HepG2 (cell line): ENCODE measurements at regions not wholly inside any gene's neighbourhood (a gene's known extent, or its start where the extent isn't known, plus 50 kb on each side); places are given as distances from the start of the nearest gene placed in this dataset.

Experiments used
- ATAC-seq: fragments of 200-7000 bp; cut with Tn5 transposase; 3 replicates; pipeline ENCODE4 v1.9.1; 2020; ENCODE audit warnings: mild to moderate bottlenecking, moderate library complexity
- BruUV-seq: library from RNA; stranded (reverse); fragments of 400-500 nt; replicated peaks from 2 replicates; lab custom pipeline; 2021; lab: Mats Ljungman, UMichigan
- CTCF ChIA-PET: fragments of 300-600 bp; formaldehyde crosslinking; extraction: SDS; loops from one replicate; lab custom pipeline; 2021; ENCODE audit warnings: low total read pairs, inconsistent platforms, low intra/inter-chr PET ratio; lab: Yijun Ruan, JAX
- POLR2A ChIA-PET: fragments of 350-600 bp; sonication (Branson Sonifier 250); formaldehyde crosslinking; loops from one replicate; lab custom pipeline; 2020; ENCODE audit warnings: antibody characterized with exemption, inconsistent platforms; lab: Yijun Ruan, JAX
- DNase-seq: peaks from one replicate; pipeline ENCODE4 v3.0.0-alpha.2; 2015; ENCODE audit warnings: low spot score
- FAIRE-seq: peaks from 3 replicates; lab custom pipeline; 2011; peaks lifted over from hg19 to GRCh38; lab: Jason Lieb, UNC
- H2AFZ ChIP-seq: one replicate; pipeline ENCODE4 v1.6.1; 2011; ENCODE audit warnings: low read length, inconsistent platforms
- H3K27ac ChIP-seq: fragments of 300-600 bp; 3 replicates; pipeline ENCODE4 v1.8.0; 2011; ENCODE audit warnings: mixed run types, mild to moderate bottlenecking, mixed read lengths, low read length, inconsistent platforms; ENCODE audit not compliant: insufficient read depth; ENCODE audit errors: extremely low read length
- H3K27me3 ChIP-seq, 2 experiments: fragments of 200-600 bp in 1 of 2; 2 replicates in 1 of 2; 3 replicates in 1 of 2; pipeline versions ENCODE4 v1.6.0 to v1.8.0; 2011; ENCODE audit warnings: low read length in 2 of 2, mild to moderate bottlenecking in 2 of 2, moderate library complexity in 2 of 2, inconsistent platforms in 1 of 2; ENCODE audit not compliant: insufficient read depth in 2 of 2, control insufficient read depth in 1 of 2
- H3K36me3 ChIP-seq, 2 experiments: fragments of 200-600 bp in 1 of 2; replicated peaks in 1 of 2; 2 replicates in 1 of 2; 3 replicates in 1 of 2; pipeline versions ENCODE4 v1.5.1 to v1.8.0; 2011; ENCODE audit warnings: low read length in 2 of 2, inconsistent platforms in 1 of 2; ENCODE audit not compliant: insufficient read depth in 2 of 2, control insufficient read depth in 1 of 2
- H3K4me1 ChIP-seq: 2 replicates; pipeline ENCODE4 v1.5.1; 2012; ENCODE audit warnings: low read length, inconsistent platforms; ENCODE audit not compliant: insufficient read depth
- H3K4me2 ChIP-seq: 2 replicates; pipeline ENCODE4 v1.6.0; 2011; ENCODE audit warnings: low read depth, low read length, inconsistent platforms
- H3K4me3 ChIP-seq, 3 experiments: fragments of 200-600 bp in 1 of 3; sonication (generic), shearing (Covaris generic) in 1 of 3; replicated peaks in 1 of 3; 2 replicates each; pipeline ENCODE4 v1.5.1; 2011 to 2016; ENCODE audit warnings: low read length in 3 of 3, inconsistent platforms in 2 of 3, low read depth in 2 of 3, mild to moderate bottlenecking in 2 of 3, control low read depth in 1 of 3, mixed read lengths in 1 of 3; ENCODE audit not compliant: insufficient read depth in 1 of 3
- H3K79me2 ChIP-seq: one replicate; pipeline ENCODE4 v1.6.1; 2011; ENCODE audit warnings: low read length, inconsistent platforms; ENCODE audit not compliant: insufficient read depth
- H3K9ac ChIP-seq: 2 replicates; pipeline ENCODE4 v1.6.0; 2011; ENCODE audit warnings: mild to moderate bottlenecking, low read depth, low read length, inconsistent platforms; ENCODE audit not compliant: insufficient read depth
- H3K9me3 ChIP-seq: 2 replicates; pipeline ENCODE4 v1.5.1; 2012; ENCODE audit warnings: mild to moderate bottlenecking, low read length
- H4K20me1 ChIP-seq: 2 replicates; pipeline ENCODE4 v1.6.0; 2011; ENCODE audit warnings: inconsistent platforms, mild to moderate bottlenecking, low read length, moderate library complexity; ENCODE audit not compliant: insufficient read depth
- AHDC1 ChIP-seq: sonication (generic); formaldehyde crosslinking; IDR thresholded peaks from 2 replicates; pipeline ENCODE4 v1.5.1; 2020; ENCODE audit warnings: mild to moderate bottlenecking, missing genetic modification reagents, borderline replicate concordance
- BORCS8-MEF2B ChIP-seq: sonication (generic); formaldehyde crosslinking; IDR thresholded peaks from 2 replicates; pipeline ENCODE4 v1.8.0; 2022; ENCODE audit warnings: mild to moderate bottlenecking, missing genetic modification reagents
- CHCHD3 ChIP-seq: sonication (generic); formaldehyde crosslinking; IDR thresholded peaks from 2 replicates; pipeline ENCODE4 v1.8.0; 2022; ENCODE audit warnings: mild to moderate bottlenecking, missing genetic modification reagents, moderate library complexity
- GATA4 ChIP-seq: sonication (generic); IDR thresholded peaks from 2 replicates; pipeline ENCODE4 v1.6.1; 2016; ENCODE audit warnings: antibody characterized with exemption, low read depth, borderline replicate concordance
- HBP1 ChIP-seq: IDR thresholded peaks from 2 replicates; pipeline ENCODE4 v1.6.1; 2016; ENCODE audit warnings: low read depth, control low read depth
- NCOR1 ChIP-seq: fragments of 200-600 bp; sonication (generic); IDR thresholded peaks from 2 replicates; pipeline ENCODE4 v1.7.0; 2017; ENCODE audit warnings: antibody characterized with exemption, low read length, borderline replicate concordance
- NR2F6 ChIP-seq, 2 experiments: IDR thresholded peaks; 2 replicates each; pipeline ENCODE4 v1.6.1; 2016; ENCODE audit warnings: antibody characterized with exemption in 1 of 2, mild to moderate bottlenecking in 1 of 2
- RARA ChIP-seq: IDR thresholded peaks from 2 replicates; pipeline ENCODE4 v1.6.1; 2016; ENCODE audit warnings: missing genetic modification reagents, missing compliant biosample characterization
- RCOR2 ChIP-seq: IDR thresholded peaks from 2 replicates; pipeline ENCODE4 v1.6.1; 2016; ENCODE audit warnings: missing biosample characterization, missing genetic modification reagents
- WIZ ChIP-seq: sonication (generic); formaldehyde crosslinking; IDR thresholded peaks from 2 replicates; pipeline ENCODE4 v1.5.1; 2020; ENCODE audit warnings: mild to moderate bottlenecking, missing genetic modification reagents
- ZBED4 ChIP-seq: sonication (generic); formaldehyde crosslinking; IDR thresholded peaks from 2 replicates; pipeline ENCODE4 v1.4.0; 2020; ENCODE audit warnings: missing genetic modification reagents, borderline replicate concordance
- ZNF510 ChIP-seq: sonication (generic); formaldehyde crosslinking; IDR thresholded peaks from 2 replicates; pipeline ENCODE4 v1.4.0; 2020; ENCODE audit warnings: low read depth, mild to moderate bottlenecking, missing genetic modification reagents
- WGBS: methylation state at CpG from one replicate; pipeline ENCODE4 v1.1.6; 2017; ENCODE audit warnings: low lambda C conversion rate; 5-methylcytosine and 5-hydroxymethylcytosine counted together
- in situ Hi-C: cut with HindIII; loops from 2 replicates; pipeline ENCODE4 v1.10.0; 2017; ENCODE audit warnings: low pct_unique_long_range_greater_than_20kb; ENCODE audit not compliant: extremely low pct_ligation_motif_present
- intact Hi-C: fragments of 100-400 bp; cut with micrococcal nuclease; formaldehyde crosslinking; loops from one replicate; pipeline ENCODE4 v1.10.0; 2022; ENCODE audit not compliant: unreplicated experiment

GRCh38 chr4:24312261-24312913 is 272.0 kb downstream of the DHX15 start (continued):
- TF ChIP-seq AHDC1 (CRISPR knock-in tag): peak; percentile 53; the same call in 1 of the 2 replicates
- TF ChIP-seq RARA (CRISPR knock-in tag): peak; percentile 78

- ATAC-seq (no peak), DNase-seq (no peak), FAIRE-seq (no peak)
- Histone ChIP-seq H3K79me2 (no peaks in the 10 kb centered on the region), H4K20me1 (no peaks in the 10 kb centered on the region), H3K4me2 (no peak overlapping the region), H3K27me3 (no peaks in the 10 kb centered on the region; a peak in 1 of 5 replicates), H3K4me3 (no peak overlapping the region), H3K4me1 (no peaks in the 10 kb centered on the region), H3K9me3 (no peaks in the 10 kb centered on the region), H3K27ac (no peak overlapping the region), H2AFZ (no peak overlapping the region), H3K9ac (no peak overlapping the region), H3K36me3 (no peaks in the 10 kb centered on the region)
- 0% methylated on average over 2 of the region's 2 CpGs for WGBS
- ChIA-PET POLR2A (no interaction called here), CTCF (no interaction called here)
- in situ Hi-C loops (no loop called here), intact Hi-C loops (no loop called here)
- BruUV-seq: no TSS peak
- TF ChIP-seq NR2F6 (IDR thresholded peaks at IDR 0.05): no peak
- TF ChIP-seq NR2F6 (CRISPR knock-in tag; IDR thresholded peaks at IDR 0.05): no peak
- no peak for TF ChIP-seq HBP1 (CRISPR knock-in tag)
- TF ChIP-seq CHCHD3 (CRISPR knock-in tag): no peak
- no peak for TF ChIP-seq NCOR1
- TF ChIP-seq RCOR2 (CRISPR knock-in tag): no peak
- no peak for TF ChIP-seq BORCS8-MEF2B (CRISPR knock-in tag)
- no peak for TF ChIP-seq WIZ (CRISPR knock-in tag)
- no peak for TF ChIP-seq GATA4
- TF ChIP-seq ZBED4 (CRISPR knock-in tag): no peak
- TF ChIP-seq ZNF510 (CRISPR knock-in tag): no peak
These were observed 280.4 kb downstream of the DHX15 start for GRCh38 chr4:24303926-24304325.
